GM12878 (cell line): ENCODE measurements at regions not wholly inside any gene's neighbourhood (a gene's known extent, or its start where the extent isn't known, plus 50 kb on each side); places are given as distances from the start of the nearest gene placed in this dataset.

Source experiments
- ATAC-seq: fragments of 200-7000 bp; cut with Tn5 transposase; 3 replicates; pipeline ENCODE4 v1.9.1; 2020; ENCODE audit warnings: mild to moderate bottlenecking, moderate library complexity
- BruUV-seq: library from RNA; stranded (reverse); fragments of 400-500 nt; replicated peaks from 2 replicates; lab custom pipeline; 2021; lab: Mats Ljungman, UMichigan
- CTCF ChIA-PET: fragments of 300-600 bp; sonication (Branson Sonifier 250); formaldehyde crosslinking; extraction: SDS; loops from one replicate; lab custom pipeline; 2021; ENCODE audit warnings: inconsistent platforms; lab: Yijun Ruan, JAX
- POLR2A ChIA-PET: fragments of 350-600 bp; formaldehyde crosslinking; extraction: SDS; loops from one replicate; lab custom pipeline; 2021; ENCODE audit warnings: inconsistent platforms; lab: Charles Lee
- RAD21 ChIA-PET: fragments of 300-600 bp; sonication (Branson Sonifier 250); formaldehyde crosslinking; loops from one replicate; lab custom pipeline; 2023; ENCODE audit warnings: antibody characterized with exemption; ENCODE audit not compliant: unreplicated experiment; lab: Charles Lee
- SMC1A ChIA-PET: fragments of 300-600 bp; sonication (Branson Sonifier 250); formaldehyde crosslinking; loops from one replicate; lab custom pipeline; 2023; ENCODE audit not compliant: unreplicated experiment, uncharacterized antibody; lab: Charles Lee
- DNase-seq: peaks from one replicate; pipeline ENCODE4 v3.0.0-alpha.2; 2011; ENCODE audit warnings: low read depth, low spot score
- FAIRE-seq: peaks from 3 replicates; lab custom pipeline; 2011; peaks lifted over from hg19 to GRCh38; lab: Jason Lieb, UNC
- H2AFZ ChIP-seq: 2 replicates; pipeline ENCODE4 v1.6.0; 2011; ENCODE audit warnings: low read depth, low read length, control low read depth; ENCODE audit not compliant: control insufficient read depth
- H3K27ac ChIP-seq: 2 replicates; pipeline ENCODE4 v1.5.1; 2011; ENCODE audit warnings: control low read depth; ENCODE audit not compliant: control insufficient read depth, insufficient read depth
- H3K27me3 ChIP-seq, 2 experiments: replicated peaks in 1 of 2; 2 replicates each; pipeline versions ENCODE4 v1.6.0 to v1.6.1; 2011; ENCODE audit warnings: low read length in 1 of 2; ENCODE audit not compliant: control insufficient read depth in 2 of 2, insufficient read depth in 2 of 2
- H3K36me3 ChIP-seq, 2 experiments: 2 replicates each; pipeline ENCODE4 v1.5.1; 2011; ENCODE audit warnings: low read length in 1 of 2; ENCODE audit not compliant: control insufficient read depth in 2 of 2, insufficient read depth in 2 of 2
- H3K4me1 ChIP-seq: 2 replicates; pipeline ENCODE4 v1.6.1; 2011; ENCODE audit warnings: mild to moderate bottlenecking, low read length, moderate library complexity, mixed read lengths; ENCODE audit not compliant: control insufficient read depth, insufficient read depth
- H3K4me2 ChIP-seq: 2 replicates; pipeline ENCODE4 v1.6.0; 2011; ENCODE audit warnings: control low read depth; ENCODE audit not compliant: control insufficient read depth, insufficient read depth
- H3K4me3 ChIP-seq: fragments of 200-600 bp; sonication (generic); 2 replicates; pipeline ENCODE4 v1.5.1; 2016
- H3K79me2 ChIP-seq: 2 replicates; pipeline ENCODE4 v1.6.0; 2011; ENCODE audit warnings: low read length; ENCODE audit not compliant: control insufficient read depth, insufficient read depth
- H3K9ac ChIP-seq: 2 replicates; pipeline ENCODE4 v1.8.0; 2011; ENCODE audit warnings: low read length, control low read depth, mixed read lengths; ENCODE audit not compliant: control insufficient read depth, insufficient read depth
- H3K9me3 ChIP-seq: replicated peaks from 3 replicates; pipeline ENCODE4 v1.5.1; 2011; ENCODE audit warnings: mild to moderate bottlenecking, low read length; ENCODE audit not compliant: control insufficient read depth, insufficient read depth
- H4K20me1 ChIP-seq: 2 replicates; pipeline ENCODE4 v1.6.0; 2011; ENCODE audit not compliant: control insufficient read depth, insufficient read depth
- BACH1 ChIP-seq: fragments of 450-650 bp; IDR thresholded peaks from 2 replicates; pipeline ENCODE4 v1.6.1; 2017; ENCODE audit warnings: mild to moderate bottlenecking, borderline replicate concordance
- BMI1 ChIP-seq: fragments of 450-650 bp; IDR thresholded peaks from 2 replicates; pipeline ENCODE4 v1.6.1; 2016; ENCODE audit warnings: mild to moderate bottlenecking, moderate library complexity, borderline replicate concordance
- MTA3 ChIP-seq: IDR thresholded peaks from 2 replicates; pipeline ENCODE4 v1.6.1; 2012; ENCODE audit warnings: low read length, inconsistent platforms, borderline replicate concordance
- NBN ChIP-seq: fragments of 450-650 bp; IDR thresholded peaks from 2 replicates; pipeline ENCODE4 v1.6.1; 2016
- NFIC ChIP-seq: IDR thresholded peaks from 2 replicates; pipeline ENCODE4 v1.6.1; 2012; ENCODE audit warnings: low read depth, mild to moderate bottlenecking, inconsistent platforms, low read length, moderate library complexity
- RAD21 ChIP-seq: IDR thresholded peaks from 2 replicates; pipeline ENCODE4 v1.6.1; 2011; ENCODE audit warnings: mild to moderate bottlenecking, low read depth, low read length, moderate library complexity; ENCODE audit not compliant: insufficient read depth
- RCOR1 ChIP-seq: conservative IDR thresholded peaks from 2 replicates; pipeline ENCODE4 v1.6.1; 2012; ENCODE audit warnings: low read depth, low read length, improper control_type of control experiment
- SIN3A ChIP-seq: IDR thresholded peaks from 2 replicates; pipeline ENCODE4 v1.6.1; 2012; ENCODE audit warnings: low read depth, low read length, improper control_type of control experiment
- SUPT20H ChIP-seq: IDR thresholded peaks from 2 replicates; pipeline ENCODE4 v1.6.1; 2011; ENCODE audit warnings: low read depth, mild to moderate bottlenecking, low read length, moderate library complexity, borderline replicate concordance; ENCODE audit not compliant: control insufficient read depth
- ZNF207 ChIP-seq: fragments of 450-650 bp; IDR thresholded peaks from 2 replicates; pipeline ENCODE4 v1.6.1; 2014; ENCODE audit warnings: antibody characterized with exemption, mild to moderate bottlenecking, borderline replicate concordance
- whole genome bisulfite sequencing: methylation state at CpG from one replicate; pipeline ENCODE4 v1.1.6; 2016; ENCODE audit warnings: low lambda C conversion rate; ENCODE audit not compliant: insufficient replicate concordance, insufficient coverage; ENCODE audit errors: missing lambda C conversion rate; 5-methylcytosine and 5-hydroxymethylcytosine counted together
- in situ Hi-C: fragments of 300-500 bp; cut with MboI; formaldehyde crosslinking; loops from 9 replicates; pipeline ENCODE4 v1.14.3; 2018; ENCODE audit warnings: mixed read lengths
- intact Hi-C: fragments of 100-400 bp; cut with micrococcal nuclease; formaldehyde crosslinking; loops from one replicate; pipeline ENCODE4 v1.14.2; 2022; ENCODE audit not compliant: unreplicated experiment
- TF ChIP-seq, protein P1 (sequence below): fragments of 450-650 bp; IDR thresholded peaks from 2 replicates; pipeline ENCODE4 v1.6.1; 2017; ENCODE audit warnings: borderline replicate concordance
- TF ChIP-seq, protein P2 (sequence below): fragments of 450-650 bp; conservative IDR thresholded peaks from 2 replicates; pipeline ENCODE4 v1.6.1; 2017; ENCODE audit warnings: mild to moderate bottlenecking, moderate library complexity

DNA sequence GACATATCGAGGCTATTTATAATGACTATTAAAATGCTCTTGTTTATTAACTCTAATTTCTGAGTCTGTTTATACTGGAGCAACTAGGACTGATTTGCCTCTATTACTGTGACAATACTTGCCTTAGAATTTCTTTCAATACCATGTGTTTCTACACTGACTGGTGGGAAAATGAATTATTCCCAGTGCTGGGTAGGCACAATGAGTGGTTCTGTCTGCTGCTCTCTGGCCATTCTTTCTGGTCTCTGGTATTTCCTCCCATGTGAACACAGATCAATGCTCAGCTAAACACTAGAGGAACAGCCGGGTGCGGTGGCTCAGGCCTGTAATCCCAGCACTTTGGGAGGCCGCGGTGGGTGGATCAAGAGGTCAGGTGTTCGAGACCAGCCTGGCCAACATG lies 390.5 kb downstream of the PRDM2 start:
- Histone ChIP-seq H3K4me1 (no peaks in the 10 kb centered on the region), H3K4me2 (no peak overlapping the region), H3K9me3 (no peaks in the 10 kb centered on the region), H3K36me3 (no peaks in the 10 kb centered on the region), H3K79me2 (no peaks in the 10 kb centered on the region), H3K27ac (no peak overlapping the region), H3K9ac (no peak overlapping the region), H2AFZ (no peak overlapping the region), H4K20me1 (no peaks in the 10 kb centered on the region), H3K4me3 (no peak overlapping the region), H3K27me3 (no peaks in the 10 kb centered on the region)
- ChIA-PET POLR2A (no interaction called here), SMC1A (interaction anchor here (0.6 to 0.8 kb wide), 2 partner anchors 28 to 121 kb away, joined by 3 read pairs; no protein-coding TSS in a partner anchor), RAD21 (no interaction called here), CTCF (interaction anchor here (0.6 kb wide), 1 partner anchor 526 kb away, joined by 3 read pairs; no protein-coding TSS in a partner anchor)
- 60% methylated on average over 6 of the region's 6 CpGs for WGBS
- no peak for ATAC-seq
- BruUV-seq = no TSS peak
- in situ Hi-C loops = no loop called here
- intact Hi-C loops = no loop called here
- DNase-seq = no peak
- TF ChIP-seq RCOR1 (no peak), NBN (no peak), SIN3A (no peak)
- no peak for FAIRE-seq

DNA sequence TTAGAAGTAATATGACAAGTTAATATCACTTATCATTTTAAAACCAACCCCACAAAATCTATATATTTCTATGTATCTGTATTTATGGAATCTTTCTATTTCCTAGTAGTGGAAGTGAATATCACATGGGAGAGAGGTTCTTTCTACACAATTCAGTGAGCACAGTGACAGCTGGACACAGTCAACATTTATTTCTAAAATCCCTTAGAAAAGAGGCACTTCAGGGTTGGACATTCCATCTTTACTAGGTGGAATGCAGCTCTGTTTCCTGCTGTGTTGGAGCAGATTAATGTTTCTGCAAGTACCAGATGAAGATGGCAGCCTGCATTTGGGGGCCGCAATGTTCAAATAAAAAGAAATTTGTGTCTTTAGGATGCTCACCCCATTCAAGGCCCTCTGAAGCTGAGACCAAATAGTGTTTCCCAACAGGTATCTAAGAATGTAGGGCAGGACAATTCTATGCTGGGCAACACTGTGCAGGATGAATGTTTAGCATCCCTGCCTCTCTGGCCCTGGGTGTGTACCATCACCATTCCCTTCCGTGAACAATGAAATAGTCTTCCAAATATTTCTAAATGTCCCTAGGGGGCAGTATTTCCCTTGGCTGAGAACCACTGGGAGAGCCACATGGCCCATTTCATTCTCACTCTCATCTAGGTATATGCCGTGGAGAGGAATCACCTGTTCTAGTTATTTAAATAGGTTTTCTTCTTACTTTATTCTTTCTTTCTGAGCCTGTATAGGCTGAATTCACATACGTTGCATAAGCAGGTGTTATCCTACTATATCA lies 394.8 kb downstream of the PRDM2 start:
- Histone ChIP-seq H3K27ac (no peak overlapping the region), H3K4me3 (no peak overlapping the region), H3K36me3 (no peaks in the 10 kb centered on the region), H3K4me1 (no peaks in the 10 kb centered on the region), H3K27me3 (no peaks in the 10 kb centered on the region), H3K4me2 (no peak overlapping the region), H3K9me3 (no peaks in the 10 kb centered on the region), H3K9ac (no peak overlapping the region), H4K20me1 (no peaks in the 10 kb centered on the region), H2AFZ (no peak overlapping the region), H3K79me2 (no peaks in the 10 kb centered on the region)
- 37% methylated on average over 4 of the region's 4 CpGs for WGBS
- in situ Hi-C loops (no loop called here), intact Hi-C loops (no loop called here)
- BruUV-seq = no TSS peak
- ATAC-seq (no peak), FAIRE-seq (no peak), DNase-seq (no peak)
- ChIA-PET POLR2A (no interaction called here), SMC1A (no interaction called here), CTCF (no interaction called here), RAD21 (no interaction called here)
- TF ChIP-seq SUPT20H = no peak
- no peak for TF ChIP-seq ZNF207
- no peak for TF ChIP-seq BACH1
- no peak for TF ChIP-seq BMI1
- TF ChIP-seq, protein P1, sequence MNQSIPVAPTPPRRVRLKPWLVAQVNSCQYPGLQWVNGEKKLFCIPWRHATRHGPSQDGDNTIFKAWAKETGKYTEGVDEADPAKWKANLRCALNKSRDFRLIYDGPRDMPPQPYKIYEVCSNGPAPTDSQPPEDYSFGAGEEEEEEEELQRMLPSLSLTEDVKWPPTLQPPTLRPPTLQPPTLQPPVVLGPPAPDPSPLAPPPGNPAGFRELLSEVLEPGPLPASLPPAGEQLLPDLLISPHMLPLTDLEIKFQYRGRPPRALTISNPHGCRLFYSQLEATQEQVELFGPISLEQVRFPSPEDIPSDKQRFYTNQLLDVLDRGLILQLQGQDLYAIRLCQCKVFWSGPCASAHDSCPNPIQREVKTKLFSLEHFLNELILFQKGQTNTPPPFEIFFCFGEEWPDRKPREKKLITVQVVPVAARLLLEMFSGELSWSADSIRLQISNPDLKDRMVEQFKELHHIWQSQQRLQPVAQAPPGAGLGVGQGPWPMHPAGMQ = no peak
- TF ChIP-seq NFIC = no peak
- TF ChIP-seq RAD21 = peak; percentile 60
- TF ChIP-seq, protein P2, sequence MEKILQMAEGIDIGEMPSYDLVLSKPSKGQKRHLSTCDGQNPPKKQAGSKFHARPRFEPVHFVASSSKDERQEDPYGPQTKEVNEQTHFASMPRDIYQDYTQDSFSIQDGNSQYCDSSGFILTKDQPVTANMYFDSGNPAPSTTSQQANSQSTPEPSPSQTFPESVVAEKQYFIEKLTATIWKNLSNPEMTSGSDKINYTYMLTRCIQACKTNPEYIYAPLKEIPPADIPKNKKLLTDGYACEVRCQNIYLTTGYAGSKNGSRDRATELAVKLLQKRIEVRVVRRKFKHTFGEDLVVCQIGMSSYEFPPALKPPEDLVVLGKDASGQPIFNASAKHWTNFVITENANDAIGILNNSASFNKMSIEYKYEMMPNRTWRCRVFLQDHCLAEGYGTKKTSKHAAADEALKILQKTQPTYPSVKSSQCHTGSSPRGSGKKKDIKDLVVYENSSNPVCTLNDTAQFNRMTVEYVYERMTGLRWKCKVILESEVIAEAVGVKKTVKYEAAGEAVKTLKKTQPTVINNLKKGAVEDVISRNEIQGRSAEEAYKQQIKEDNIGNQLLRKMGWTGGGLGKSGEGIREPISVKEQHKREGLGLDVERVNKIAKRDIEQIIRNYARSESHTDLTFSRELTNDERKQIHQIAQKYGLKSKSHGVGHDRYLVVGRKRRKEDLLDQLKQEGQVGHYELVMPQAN = no peak
- no peak for TF ChIP-seq MTA3
